H1 (cell line): ENCODE measurements at regions not wholly inside any gene's neighbourhood (a gene's known extent, or its start where the extent isn't known, plus 50 kb on each side); places are given as distances from the start of the nearest gene placed in this dataset.

Experiments
- BACH1 ChIP-seq: IDR thresholded peaks from 2 replicates; pipeline ENCODE4 v1.6.1; 2012; ENCODE audit warnings: low read length, improper control_type of control experiment
- POLR2A ChIP-seq, 2 experiments: IDR thresholded peaks; 1 replicate in 1 of 2; 2 replicates in 1 of 2; pipeline ENCODE4 v1.6.1; 2011; ENCODE audit warnings: low read depth in 2 of 2, low read length in 2 of 2, mild to moderate bottlenecking in 2 of 2; ENCODE audit errors: control extremely low read depth in 1 of 2

- TF ChIP-seq POLR2A (IDR thresholded peaks at IDR 0.05; ENCODE audit: control extremely low read depth in 1 of 2, low read depth in 2 of 2, low read length in 2 of 2) = no peak
- no peak for TF ChIP-seq BACH1
These were observed 122.9 kb downstream of the GLUL start for GRCh38 chr1:182268669-182269068.
